ENCODE measurements at regions not wholly inside any gene's neighbourhood (a gene's known extent, or its start where the extent isn't known, plus 50 kb on each side); places are given as distances from the start of the nearest gene placed in this dataset.
A peak's percentile ranks its signal among the peaks of the same experiment; 100 is the strongest.

DNA sequence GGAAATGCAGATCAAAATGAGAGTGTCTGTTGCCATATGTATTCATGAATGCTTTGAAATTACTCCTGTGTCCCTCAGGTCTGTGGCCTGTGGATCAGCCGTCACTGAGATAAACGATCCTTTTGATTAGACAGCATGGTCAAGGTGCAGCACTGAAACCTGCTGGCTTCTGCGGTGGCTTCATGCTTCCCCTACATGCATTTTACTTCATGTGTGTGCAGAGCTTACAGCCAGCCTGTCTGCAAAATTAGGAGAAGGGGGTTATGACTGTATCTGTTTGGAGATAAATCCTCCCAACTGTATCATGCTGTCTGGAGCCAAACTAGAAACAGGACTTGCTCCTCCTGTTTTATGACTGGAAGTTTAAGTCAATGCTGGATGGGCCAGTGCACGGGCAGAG lies 71.0 kb upstream of the PLPP4 start:
- H3K4me3 ChIP-seq (ENCODE audit: low read depth, low read length) = no peak overlapping the region
- TF ChIP-seq CTCF (IDR thresholded peaks at IDR 0.05; ENCODE audit: control insufficient read depth, extremely low read depth, insufficient read depth) = no peak
- DNase-seq (ENCODE audit: low read depth) = no peak

DNA sequence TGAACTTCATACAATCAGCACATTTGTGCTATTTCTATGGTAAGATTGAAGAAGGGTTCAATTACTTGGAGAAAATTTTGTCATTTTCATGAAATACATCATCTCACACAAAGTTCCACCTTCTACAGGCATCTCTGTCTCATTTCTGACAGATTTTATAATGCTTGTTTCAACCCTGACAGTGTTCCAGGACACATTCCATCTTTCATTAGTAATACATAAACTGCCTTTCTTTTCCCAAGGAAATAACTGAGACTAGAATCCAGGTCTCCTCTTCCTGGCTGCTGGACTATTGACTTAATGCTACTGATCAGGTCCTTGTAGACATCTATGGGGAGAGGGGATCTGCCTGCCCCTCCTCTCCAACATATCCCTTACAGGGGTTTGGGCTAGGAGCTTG lies 70.1 kb upstream of the PLPP4 start:
- DNase-seq (ENCODE audit: low read depth) = no peak
- TF ChIP-seq CTCF (IDR thresholded peaks at IDR 0.05; ENCODE audit: control insufficient read depth, extremely low read depth, insufficient read depth) = no peak
- no peak overlapping the region for H3K4me3 ChIP-seq (ENCODE audit: low read depth, low read length)

DNA sequence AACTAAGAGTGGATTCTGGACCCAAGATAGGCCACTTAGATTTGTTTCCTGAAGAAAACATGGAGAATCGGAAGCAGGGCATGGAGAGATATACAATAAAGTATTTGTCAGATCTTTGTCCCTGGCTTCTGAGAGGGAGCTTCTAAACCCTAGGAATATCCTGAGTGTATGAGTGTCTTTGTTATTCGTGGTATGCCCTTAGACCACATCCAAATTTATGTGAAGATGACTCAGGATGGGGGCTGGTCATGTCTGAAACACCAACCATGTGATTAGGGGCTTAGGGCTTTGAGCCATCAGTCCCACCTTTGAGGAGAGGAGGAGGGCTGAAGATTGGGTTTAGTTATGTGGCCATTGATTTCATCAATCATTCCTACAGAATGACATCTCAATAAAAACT lies 69.7 kb upstream of the PLPP4 start:
- no peak for TF ChIP-seq CTCF (IDR thresholded peaks at IDR 0.05; ENCODE audit: control insufficient read depth, extremely low read depth, insufficient read depth)
- no peak for DNase-seq (ENCODE audit: low read depth)
- H3K4me3 ChIP-seq (ENCODE audit: low read depth, low read length) = no peak overlapping the region

DNA sequence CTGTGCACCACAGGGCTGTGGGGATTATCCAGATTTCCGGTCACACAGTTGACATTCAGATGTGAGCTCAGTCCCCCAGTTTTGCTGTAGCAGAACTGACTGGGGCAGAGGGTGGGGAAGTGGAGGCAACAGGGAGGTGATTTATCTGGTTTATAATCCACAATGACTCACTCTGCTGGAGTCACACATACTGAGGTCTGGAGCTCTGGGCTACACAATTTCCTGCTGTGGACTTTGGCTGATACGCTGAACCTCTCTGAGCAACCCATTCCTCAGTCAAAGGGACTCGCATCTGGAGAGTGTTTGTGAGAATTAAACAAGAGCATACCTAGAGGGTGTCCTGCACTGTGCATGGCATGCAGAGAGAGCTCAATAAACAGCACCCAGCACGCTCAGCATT lies 64.8 kb upstream of the PLPP4 start:
- DNase-seq (ENCODE audit: low read depth) = no peak
- no peak for TF ChIP-seq CTCF (IDR thresholded peaks at IDR 0.05; ENCODE audit: control insufficient read depth, extremely low read depth, insufficient read depth)
- no peak overlapping the region for H3K4me3 ChIP-seq (ENCODE audit: low read depth, low read length)

- no peak for TF ChIP-seq CTCF (IDR thresholded peaks at IDR 0.05; ENCODE audit: control insufficient read depth, extremely low read depth, insufficient read depth)
- DNase-seq (ENCODE audit: low read depth) = peak; percentile 99
- no peak overlapping the region for H3K4me3 ChIP-seq (ENCODE audit: low read depth, low read length)
Observed at GRCh38 chr10:120392671-120393079, 64.4 kb upstream of the PLPP4 start.

GRCh38 chr10:120394446-120394845 lies 62.6 kb upstream of the PLPP4 start:
- no peak for TF ChIP-seq CTCF (IDR thresholded peaks at IDR 0.05; ENCODE audit: control insufficient read depth, extremely low read depth, insufficient read depth)
- no peak overlapping the region for H3K4me3 ChIP-seq (ENCODE audit: low read depth, low read length)
- no peak for DNase-seq (ENCODE audit: low read depth)

GRCh38 chr10:120396228-120396627 lies 60.8 kb upstream of the PLPP4 start:
- DNase-seq (ENCODE audit: low read depth) = no peak
- no peak overlapping the region for H3K4me3 ChIP-seq (ENCODE audit: low read depth, low read length)
- TF ChIP-seq CTCF (IDR thresholded peaks at IDR 0.05; ENCODE audit: control insufficient read depth, extremely low read depth, insufficient read depth) = no peak
